Neuronal stem cell (in vitro differentiated cells): ENCODE measurements at regions not wholly inside any gene's neighbourhood (a gene's known extent, or its start where the extent isn't known, plus 50 kb on each side); places are given as distances from the start of the nearest gene placed in this dataset.

ENCODE experiments used
- DNase-seq: peaks from one replicate; pipeline ENCODE4 v3.0.0-alpha.2; 2013; ENCODE audit warnings: low spot score
- H2AFZ ChIP-seq: one replicate; pipeline ENCODE4 v1.6.1; 2013; ENCODE audit warnings: mild to moderate bottlenecking, low read length, inconsistent platforms
- H2AK5ac ChIP-seq: 2 replicates; pipeline ENCODE4 v1.6.1; 2013; ENCODE audit warnings: low read depth, mild to moderate bottlenecking, inconsistent platforms, low read length, moderate library complexity, mixed read lengths
- H2BK120ac ChIP-seq: 2 replicates; pipeline ENCODE4 v1.6.1; 2013; ENCODE audit warnings: low read depth, mild to moderate bottlenecking, inconsistent platforms, low read length, moderate library complexity, mixed read lengths
- H2BK12ac ChIP-seq: one replicate; pipeline ENCODE4 v1.6.1; 2013; ENCODE audit warnings: low read length, inconsistent platforms
- H2BK15ac ChIP-seq: 2 replicates; pipeline ENCODE4 v1.6.1; 2013; ENCODE audit warnings: mild to moderate bottlenecking, low read length, inconsistent platforms, mixed read lengths
- H2BK5ac ChIP-seq: one replicate; pipeline ENCODE4 v1.6.1; 2013; ENCODE audit warnings: inconsistent platforms, mild to moderate bottlenecking, low read length, moderate library complexity
- H3K14ac ChIP-seq: one replicate; pipeline ENCODE4 v1.6.1; 2013; ENCODE audit warnings: low read length, inconsistent platforms
- H3K18ac ChIP-seq: 2 replicates; pipeline ENCODE4 v1.6.1; 2013; ENCODE audit warnings: low read length, inconsistent platforms
- H3K23ac ChIP-seq: 2 replicates; pipeline ENCODE4 v1.6.1; 2013; ENCODE audit warnings: low read depth, mild to moderate bottlenecking, mixed read lengths, low read length, inconsistent platforms; ENCODE audit not compliant: poor library complexity
- H3K27ac ChIP-seq: replicated peaks from 3 replicates; pipeline ENCODE4 v1.5.1; 2013; ENCODE audit warnings: low read length, inconsistent platforms
- H3K27me3 ChIP-seq, 3 experiments: 2 replicates each; pipeline ENCODE4 v1.6.1; 2013; ENCODE audit warnings: low read length in 3 of 3, mild to moderate bottlenecking in 2 of 3, inconsistent platforms in 1 of 3, low read depth in 1 of 3, mixed read lengths in 1 of 3, moderate library complexity in 1 of 3; ENCODE audit not compliant: control insufficient read depth in 3 of 3, insufficient read depth in 3 of 3
- H3K36me3 ChIP-seq, 2 donors: replicated peaks in 1 of 2; 2 replicates each; pipeline ENCODE4 v1.6.1; 2013; ENCODE audit warnings: low read length in 2 of 2; ENCODE audit not compliant: control insufficient read depth in 2 of 2, insufficient read depth in 2 of 2
- H3K4ac ChIP-seq: 2 replicates; pipeline ENCODE4 v1.6.1; 2013; ENCODE audit warnings: inconsistent platforms, mild to moderate bottlenecking, low read length, moderate library complexity
- H3K4me1 ChIP-seq, 2 donors: 1 replicate in 1 of 2; 2 replicates in 1 of 2; pipeline ENCODE4 v1.6.1; 2013; ENCODE audit warnings: low read length in 2 of 2, low read depth in 1 of 2; ENCODE audit not compliant: control insufficient read depth in 2 of 2, insufficient read depth in 1 of 2
- H3K4me2 ChIP-seq: one replicate; pipeline ENCODE4 v1.6.1; 2013; ENCODE audit warnings: mild to moderate bottlenecking, low read length, inconsistent platforms; ENCODE audit not compliant: insufficient read depth, poor library complexity, severe bottlenecking
- H3K4me3 ChIP-seq, 2 donors: 2 replicates each; pipeline ENCODE4 v1.5.1; 2013; ENCODE audit warnings: low read length in 2 of 2, mild to moderate bottlenecking in 2 of 2, inconsistent platforms in 1 of 2, moderate library complexity in 1 of 2
- H3K79me1 ChIP-seq: one replicate; pipeline ENCODE4 v1.6.1; 2013; ENCODE audit warnings: low read depth, mild to moderate bottlenecking, inconsistent platforms, low read length, moderate library complexity
- H3K9ac ChIP-seq: one replicate; pipeline ENCODE4 v1.6.1; 2013; ENCODE audit warnings: mild to moderate bottlenecking, low read depth, low read length, inconsistent platforms; ENCODE audit not compliant: poor library complexity
- H3K9me3 ChIP-seq, 2 donors: replicated peaks in 1 of 2; 2 replicates each; pipeline versions ENCODE3 to v1.6.1; 2013; ENCODE audit warnings: low read length in 2 of 2, mild to moderate bottlenecking in 2 of 2, inconsistent platforms in 1 of 2, low read depth in 1 of 2, mixed read lengths in 1 of 2, moderate library complexity in 1 of 2; ENCODE audit not compliant: control insufficient read depth in 2 of 2, insufficient read depth in 1 of 2
- H4K8ac ChIP-seq: one replicate; pipeline ENCODE4 v1.6.1; 2013; ENCODE audit warnings: low read depth, mild to moderate bottlenecking, inconsistent platforms, low read length, moderate library complexity
- H4K91ac ChIP-seq: one replicate; pipeline ENCODE4 v1.6.1; 2013; ENCODE audit warnings: low read length, low read depth, mild to moderate bottlenecking, inconsistent platforms; ENCODE audit not compliant: poor library complexity
- WGBS, 2 donors: extraction: QIAGEN DNeasy Blood & Tissue Kit; methylation state at CpG; one replicate each; pipeline ENCODE4 v1.1.7; 2013; ENCODE audit warnings: missing lambda C conversion rate in 2 of 2, mixed read lengths in 1 of 2; ENCODE audit not compliant: insufficient read length in 2 of 2, insufficient replicate concordance in 1 of 2; ENCODE audit errors: extremely low coverage in 2 of 2; 5-methylcytosine and 5-hydroxymethylcytosine counted together

GRCh38 chr3:63764511-63764910, 54.6 kb upstream of the C3orf49 start:
- Histone ChIP-seq H3K27ac (no peak overlapping the region), H3K14ac (no peak overlapping the region), H2BK5ac (no peak overlapping the region), H3K4me2 (no peak overlapping the region), H3K4ac (no peak overlapping the region), H2BK12ac (no peak overlapping the region), H4K91ac (no peak overlapping the region), H3K79me1 (no peaks in the 10 kb centered on the region), H3K4me3 (no peak overlapping the region), H3K18ac (no peak overlapping the region), H3K4me1 (no peaks in the 10 kb centered on the region), H3K23ac (no peak overlapping the region), H4K8ac (no peak overlapping the region), H3K36me3 (no peaks in the 10 kb centered on the region), H3K27me3 (no peaks in the 10 kb centered on the region), H3K9ac (no peak overlapping the region), H2BK15ac (no peak overlapping the region), H3K9me3 (no peaks in the 10 kb centered on the region), H2BK120ac (no peak overlapping the region), H2AFZ (no peak overlapping the region), H2AK5ac (no peak overlapping the region)
- WGBS, 2 donors: no CpG with 5 or more reads among the region's 7 CpGs
- no peak for DNase-seq

DNA sequence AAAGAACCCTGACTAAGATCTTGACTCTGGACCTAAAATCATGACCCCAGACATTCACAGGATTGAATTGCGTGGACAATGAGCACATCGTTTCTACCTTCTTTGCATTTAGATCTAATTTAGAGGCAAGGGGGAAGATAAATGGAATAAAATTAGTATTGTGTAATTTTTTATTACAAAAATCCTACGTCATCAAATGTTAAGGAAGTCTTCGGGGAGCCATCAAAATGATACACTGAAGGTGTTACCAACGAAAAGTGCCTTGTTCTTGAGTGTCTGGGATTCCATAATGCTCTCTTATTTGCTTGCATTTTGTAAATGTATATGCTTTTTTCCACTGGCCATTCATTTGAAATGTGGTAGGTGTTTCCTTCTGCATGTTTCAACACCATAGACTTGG, 52.8 kb upstream of the C3orf49 start:
- no peak overlapping the region for H2BK15ac ChIP-seq
- H3K4ac ChIP-seq: no peak overlapping the region
- no peak overlapping the region for H2BK120ac ChIP-seq
- no peaks in the 10 kb centered on the region for H3K4me1 ChIP-seq
- no peak overlapping the region for H3K27ac ChIP-seq
- H3K14ac ChIP-seq: no peak overlapping the region
- H3K9me3 ChIP-seq: no peaks in the 10 kb centered on the region
- no CpG with 5 or more reads among the region's 5 CpGs for WGBS, 2 donors
- H3K23ac ChIP-seq: no peak overlapping the region
- H3K18ac ChIP-seq: no peak overlapping the region
- no peaks in the 10 kb centered on the region for H3K79me1 ChIP-seq
- DNase-seq: no peak
- H2AFZ ChIP-seq: no peak overlapping the region
- H3K9ac ChIP-seq: no peak overlapping the region
- no peak overlapping the region for H3K4me2 ChIP-seq
- no peak overlapping the region for H2AK5ac ChIP-seq
- no peak overlapping the region for H4K8ac ChIP-seq
- no peak overlapping the region for H3K4me3 ChIP-seq
- H4K91ac ChIP-seq: no peak overlapping the region
- no peak overlapping the region for H2BK12ac ChIP-seq
- no peaks in the 10 kb centered on the region for H3K36me3 ChIP-seq
- H2BK5ac ChIP-seq: no peak overlapping the region
- H3K27me3 ChIP-seq: no peaks in the 10 kb centered on the region

GRCh38 chr3:63768386-63768785, 50.7 kb upstream of the C3orf49 start:
- Histone ChIP-seq H2BK5ac (no peak overlapping the region), H3K4me3 (no peak overlapping the region), H3K27ac (no peak overlapping the region), H2BK15ac (no peak overlapping the region), H3K4me1 (no peaks in the 10 kb centered on the region), H3K23ac (no peak overlapping the region), H3K14ac (no peak overlapping the region), H3K27me3 (no peaks in the 10 kb centered on the region), H2AK5ac (no peak overlapping the region), H3K18ac (no peak overlapping the region), H4K91ac (no peak overlapping the region), H3K4me2 (no peak overlapping the region), H3K79me1 (no peaks in the 10 kb centered on the region), H2BK120ac (no peak overlapping the region), H3K4ac (no peak overlapping the region), H3K9ac (no peak overlapping the region), H3K9me3 (no peaks in the 10 kb centered on the region), H4K8ac (no peak overlapping the region), H3K36me3 (no peaks in the 10 kb centered on the region), H2BK12ac (no peak overlapping the region), H2AFZ (no peak overlapping the region)
- DNase-seq: no peak
- WGBS, 2 donors: no CpG with 5 or more reads among the region's 3 CpGs

GRCh38 chr3:63768888-63769287, 50.2 kb upstream of the C3orf49 start:
- Histone ChIP-seq H3K4ac (no peak overlapping the region), H3K27ac (no peak overlapping the region), H2BK120ac (no peak overlapping the region), H3K9ac (no peak overlapping the region), H3K18ac (no peak overlapping the region), H3K4me3 (no peak overlapping the region), H2BK15ac (no peak overlapping the region), H3K79me1 (no peaks in the 10 kb centered on the region), H3K36me3 (no peaks in the 10 kb centered on the region), H3K14ac (no peak overlapping the region), H4K91ac (no peak overlapping the region), H4K8ac (no peak overlapping the region), H2AK5ac (no peak overlapping the region), H3K4me1 (no peaks in the 10 kb centered on the region), H2AFZ (no peak overlapping the region), H2BK12ac (no peak overlapping the region), H2BK5ac (no peak overlapping the region), H3K23ac (no peak overlapping the region), H3K27me3 (no peaks in the 10 kb centered on the region), H3K9me3 (no peaks in the 10 kb centered on the region), H3K4me2 (no peak overlapping the region)
- no CpG with 5 or more reads among the region's 2 CpGs for WGBS, 2 donors
- DNase-seq: no peak
